HepG2 (cell line): ENCODE measurements at regions not wholly inside any gene's neighbourhood (a gene's known extent, or its start where the extent isn't known, plus 50 kb on each side); places are given as distances from the start of the nearest gene placed in this dataset.

ENCODE experiments used
- ATAC-seq: fragments of 200-7000 bp; cut with Tn5 transposase; 3 replicates; pipeline ENCODE4 v1.9.1; 2020; ENCODE audit warnings: mild to moderate bottlenecking, moderate library complexity
- BruUV-seq: library from RNA; stranded (reverse); fragments of 400-500 nt; replicated peaks from 2 replicates; lab custom pipeline; 2021; lab: Mats Ljungman, UMichigan
- CTCF ChIA-PET: fragments of 300-600 bp; formaldehyde crosslinking; extraction: SDS; loops from one replicate; lab custom pipeline; 2021; ENCODE audit warnings: low total read pairs, inconsistent platforms, low intra/inter-chr PET ratio; lab: Yijun Ruan, JAX
- POLR2A ChIA-PET: fragments of 350-600 bp; sonication (Branson Sonifier 250); formaldehyde crosslinking; loops from one replicate; lab custom pipeline; 2020; ENCODE audit warnings: antibody characterized with exemption, inconsistent platforms; lab: Yijun Ruan, JAX
- DNase-seq: peaks from one replicate; pipeline ENCODE4 v3.0.0-alpha.2; 2015; ENCODE audit warnings: low spot score
- FAIRE-seq: peaks from 3 replicates; lab custom pipeline; 2011; peaks lifted over from hg19 to GRCh38; lab: Jason Lieb, UNC
- H2AFZ ChIP-seq: one replicate; pipeline ENCODE4 v1.6.1; 2011; ENCODE audit warnings: low read length, inconsistent platforms
- H3K27ac ChIP-seq: fragments of 300-600 bp; 3 replicates; pipeline ENCODE4 v1.8.0; 2011; ENCODE audit warnings: mixed run types, mild to moderate bottlenecking, mixed read lengths, low read length, inconsistent platforms; ENCODE audit not compliant: insufficient read depth; ENCODE audit errors: extremely low read length
- H3K27me3 ChIP-seq, 2 experiments: fragments of 200-600 bp in 1 of 2; 2 replicates in 1 of 2; 3 replicates in 1 of 2; pipeline versions ENCODE4 v1.6.0 to v1.8.0; 2011; ENCODE audit warnings: low read length in 2 of 2, mild to moderate bottlenecking in 2 of 2, moderate library complexity in 2 of 2, inconsistent platforms in 1 of 2; ENCODE audit not compliant: insufficient read depth in 2 of 2, control insufficient read depth in 1 of 2
- H3K36me3 ChIP-seq, 2 experiments: fragments of 200-600 bp in 1 of 2; replicated peaks in 1 of 2; 2 replicates in 1 of 2; 3 replicates in 1 of 2; pipeline versions ENCODE4 v1.5.1 to v1.8.0; 2011; ENCODE audit warnings: low read length in 2 of 2, inconsistent platforms in 1 of 2; ENCODE audit not compliant: insufficient read depth in 2 of 2, control insufficient read depth in 1 of 2
- H3K4me1 ChIP-seq: 2 replicates; pipeline ENCODE4 v1.5.1; 2012; ENCODE audit warnings: low read length, inconsistent platforms; ENCODE audit not compliant: insufficient read depth
- H3K4me2 ChIP-seq: 2 replicates; pipeline ENCODE4 v1.6.0; 2011; ENCODE audit warnings: low read depth, low read length, inconsistent platforms
- H3K4me3 ChIP-seq, 3 experiments: fragments of 200-600 bp in 1 of 3; sonication (generic), shearing (Covaris generic) in 1 of 3; replicated peaks in 1 of 3; 2 replicates each; pipeline ENCODE4 v1.5.1; 2011 to 2016; ENCODE audit warnings: low read length in 3 of 3, inconsistent platforms in 2 of 3, low read depth in 2 of 3, mild to moderate bottlenecking in 2 of 3, control low read depth in 1 of 3, mixed read lengths in 1 of 3; ENCODE audit not compliant: insufficient read depth in 1 of 3
- H3K79me2 ChIP-seq: one replicate; pipeline ENCODE4 v1.6.1; 2011; ENCODE audit warnings: low read length, inconsistent platforms; ENCODE audit not compliant: insufficient read depth
- H3K9ac ChIP-seq: 2 replicates; pipeline ENCODE4 v1.6.0; 2011; ENCODE audit warnings: mild to moderate bottlenecking, low read depth, low read length, inconsistent platforms; ENCODE audit not compliant: insufficient read depth
- H3K9me3 ChIP-seq: 2 replicates; pipeline ENCODE4 v1.5.1; 2012; ENCODE audit warnings: mild to moderate bottlenecking, low read length
- H4K20me1 ChIP-seq: 2 replicates; pipeline ENCODE4 v1.6.0; 2011; ENCODE audit warnings: inconsistent platforms, mild to moderate bottlenecking, low read length, moderate library complexity; ENCODE audit not compliant: insufficient read depth
- KLF9 ChIP-seq: IDR thresholded peaks from 2 replicates; pipeline ENCODE4 v1.6.1; 2016; ENCODE audit warnings: low read depth
- NFKB2 ChIP-seq: sonication (generic); formaldehyde crosslinking; IDR thresholded peaks from 2 replicates; pipeline ENCODE4 v1.4.0; 2020; ENCODE audit warnings: missing genetic modification reagents, borderline replicate concordance
- NFYC ChIP-seq: IDR thresholded peaks from 2 replicates; pipeline ENCODE4 v1.6.1; 2016; ENCODE audit warnings: missing genetic modification reagents, missing compliant biosample characterization
- TCF7L2 ChIP-seq: IDR thresholded peaks from 2 replicates; pipeline ENCODE4 v1.6.1; 2011; ENCODE audit warnings: mild to moderate bottlenecking, low read depth, low read length, moderate library complexity
- ZBTB8A ChIP-seq: sonication (generic); formaldehyde crosslinking; IDR thresholded peaks from 2 replicates; pipeline ENCODE4 v1.4.0; 2020; ENCODE audit warnings: mild to moderate bottlenecking, low read depth, missing genetic modification reagents, borderline replicate concordance
- ZNF383 ChIP-seq: sonication (generic); formaldehyde crosslinking; IDR thresholded peaks from 2 replicates; pipeline ENCODE4 v1.4.0; 2020; ENCODE audit warnings: missing genetic modification reagents, mild to moderate bottlenecking, borderline replicate concordance
- in situ Hi-C: cut with HindIII; loops from 2 replicates; pipeline ENCODE4 v1.10.0; 2017; ENCODE audit warnings: low pct_unique_long_range_greater_than_20kb; ENCODE audit not compliant: extremely low pct_ligation_motif_present
- intact Hi-C: fragments of 100-400 bp; cut with micrococcal nuclease; formaldehyde crosslinking; loops from one replicate; pipeline ENCODE4 v1.10.0; 2022; ENCODE audit not compliant: unreplicated experiment
- TF ChIP-seq, protein P1 (sequence below): fragments of 450-650 bp; IDR thresholded peaks from 2 replicates; pipeline ENCODE4 v1.6.1; 2017; ENCODE audit warnings: mild to moderate bottlenecking
- TF ChIP-seq, protein P2 (sequence below): sonication (generic); formaldehyde crosslinking; IDR thresholded peaks from 2 replicates; pipeline ENCODE4 v1.4.0; 2020; ENCODE audit warnings: missing genetic modification reagents

DNA sequence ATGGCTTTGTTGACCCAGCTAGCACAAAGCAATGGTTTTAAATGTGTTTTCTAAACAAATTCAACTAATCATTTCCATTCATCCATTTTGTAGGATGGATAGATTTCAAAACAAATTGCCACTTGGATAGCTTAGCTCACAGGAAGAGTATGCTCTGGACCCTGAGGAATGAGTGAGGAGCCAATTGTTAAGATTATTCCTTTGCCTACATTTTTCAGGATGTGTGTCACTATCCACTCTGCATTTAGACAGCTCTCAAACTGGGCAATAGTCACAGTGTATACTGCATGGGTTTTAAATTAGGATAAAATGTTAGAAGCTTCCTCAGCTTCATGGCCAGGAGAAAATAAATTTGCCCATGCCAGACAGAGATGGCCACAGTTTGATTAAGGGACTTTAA, 605.6 kb upstream of the TEX47 start:
- no peaks in the 10 kb centered on the region for H4K20me1 ChIP-seq
- TF ChIP-seq NFKB2 (CRISPR knock-in tag) (no peak), TCF7L2 (no peak), KLF9 (CRISPR knock-in tag) (no peak), ZNF383 (CRISPR knock-in tag) (no peak), ZBTB8A (no peak), NFYC (CRISPR knock-in tag) (no peak)
- TF ChIP-seq, protein P1, sequence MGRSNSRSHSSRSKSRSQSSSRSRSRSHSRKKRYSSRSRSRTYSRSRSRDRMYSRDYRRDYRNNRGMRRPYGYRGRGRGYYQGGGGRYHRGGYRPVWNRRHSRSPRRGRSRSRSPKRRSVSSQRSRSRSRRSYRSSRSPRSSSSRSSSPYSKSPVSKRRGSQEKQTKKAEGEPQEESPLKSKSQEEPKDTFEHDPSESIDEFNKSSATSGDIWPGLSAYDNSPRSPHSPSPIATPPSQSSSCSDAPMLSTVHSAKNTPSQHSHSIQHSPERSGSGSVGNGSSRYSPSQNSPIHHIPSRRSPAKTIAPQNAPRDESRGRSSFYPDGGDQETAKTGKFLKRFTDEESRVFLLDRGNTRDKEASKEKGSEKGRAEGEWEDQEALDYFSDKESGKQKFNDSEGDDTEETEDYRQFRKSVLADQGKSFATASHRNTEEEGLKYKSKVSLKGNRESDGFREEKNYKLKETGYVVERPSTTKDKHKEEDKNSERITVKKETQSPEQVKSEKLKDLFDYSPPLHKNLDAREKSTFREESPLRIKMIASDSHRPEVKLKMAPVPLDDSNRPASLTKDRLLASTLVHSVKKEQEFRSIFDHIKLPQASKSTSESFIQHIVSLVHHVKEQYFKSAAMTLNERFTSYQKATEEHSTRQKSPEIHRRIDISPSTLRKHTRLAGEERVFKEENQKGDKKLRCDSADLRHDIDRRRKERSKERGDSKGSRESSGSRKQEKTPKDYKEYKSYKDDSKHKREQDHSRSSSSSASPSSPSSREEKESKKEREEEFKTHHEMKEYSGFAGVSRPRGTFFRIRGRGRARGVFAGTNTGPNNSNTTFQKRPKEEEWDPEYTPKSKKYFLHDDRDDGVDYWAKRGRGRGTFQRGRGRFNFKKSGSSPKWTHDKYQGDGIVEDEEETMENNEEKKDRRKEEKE: no peak
- TF ChIP-seq, protein P2, sequence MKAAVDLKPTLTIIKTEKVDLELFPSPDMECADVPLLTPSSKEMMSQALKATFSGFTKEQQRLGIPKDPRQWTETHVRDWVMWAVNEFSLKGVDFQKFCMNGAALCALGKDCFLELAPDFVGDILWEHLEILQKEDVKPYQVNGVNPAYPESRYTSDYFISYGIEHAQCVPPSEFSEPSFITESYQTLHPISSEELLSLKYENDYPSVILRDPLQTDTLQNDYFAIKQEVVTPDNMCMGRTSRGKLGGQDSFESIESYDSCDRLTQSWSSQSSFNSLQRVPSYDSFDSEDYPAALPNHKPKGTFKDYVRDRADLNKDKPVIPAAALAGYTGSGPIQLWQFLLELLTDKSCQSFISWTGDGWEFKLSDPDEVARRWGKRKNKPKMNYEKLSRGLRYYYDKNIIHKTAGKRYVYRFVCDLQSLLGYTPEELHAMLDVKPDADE (CRISPR knock-in tag): no peak
- ChIA-PET CTCF (no interaction called here), POLR2A (no interaction called here)
- H3K4me2 ChIP-seq: no peak overlapping the region
- intact Hi-C loops (no loop called here), in situ Hi-C loops (no loop called here)
- no peak overlapping the region for H3K4me3 ChIP-seq
- no peak overlapping the region for H3K9ac ChIP-seq
- FAIRE-seq: no peak
- no peaks in the 10 kb centered on the region for H3K4me1 ChIP-seq
- no peak for ATAC-seq
- H3K27ac ChIP-seq: no peak overlapping the region
- no peaks in the 10 kb centered on the region for H3K36me3 ChIP-seq
- BruUV-seq: no TSS peak
- no peak overlapping the region for H2AFZ ChIP-seq
- no peak for DNase-seq
- H3K79me2 ChIP-seq: no peaks in the 10 kb centered on the region
- H3K27me3 ChIP-seq: no peaks in the 10 kb centered on the region
- H3K9me3 ChIP-seq: no peaks in the 10 kb centered on the region
